Stimulated activated CD8-positive, alpha-beta memory T cell treated with anti-CD3 and anti-CD28 coated beads, Interleukin-7, amount 100 ng/mL, for 48 hours (primary cell): ENCODE measurements at regions not wholly inside any gene's neighbourhood (a gene's known extent, or its start where the extent isn't known, plus 50 kb on each side); places are given as distances from the start of the nearest gene placed in this dataset.

Source experiments
- DNase-seq, 2 donors: peaks; one replicate each; pipeline ENCODE4 v3.0.0-alpha.2; 2020; ENCODE audit warnings: low read depth in 1 of 2; ENCODE audit errors: extremely low read depth in 1 of 2

DNA sequence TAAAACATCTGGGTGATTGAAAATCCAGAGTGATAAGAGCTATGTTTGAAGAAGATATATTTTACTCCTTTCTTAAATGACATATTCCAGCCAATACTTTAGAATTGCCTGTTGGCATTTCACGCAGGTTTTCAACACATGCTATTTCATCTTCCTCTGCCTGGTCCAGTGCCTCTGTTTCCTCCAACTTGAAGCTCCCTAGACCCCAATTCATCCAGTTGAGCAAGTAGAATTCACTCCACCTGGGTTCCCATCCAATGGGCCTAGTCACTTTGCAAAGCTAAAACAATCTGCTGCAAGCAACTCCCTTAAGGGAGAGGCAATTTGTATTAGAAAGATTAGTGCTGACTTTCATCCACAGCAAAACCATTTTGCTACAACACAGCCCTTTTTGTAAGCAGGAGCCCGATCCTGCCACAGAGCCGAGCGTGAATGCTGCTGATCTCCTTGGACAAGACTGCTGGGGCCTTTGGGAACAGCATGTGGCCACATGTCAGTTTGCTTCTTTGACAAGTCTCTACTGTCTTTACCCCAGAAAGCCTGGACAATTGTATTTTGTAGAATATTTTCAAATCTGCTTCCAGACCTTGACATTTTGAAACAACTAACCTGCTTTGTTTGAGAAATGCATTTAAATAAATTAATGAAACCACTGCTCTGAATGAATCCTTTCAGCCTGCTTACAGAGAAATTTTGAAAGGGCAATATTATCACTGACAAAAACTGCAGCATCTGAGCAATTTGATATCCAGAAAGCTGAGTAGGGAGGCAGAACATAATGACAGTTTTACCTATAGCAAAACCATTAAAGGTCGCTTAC is 259.1 kb downstream of the TDRD15 start:
- DNase-seq, result no peak

- no peak for DNase-seq
Observed at GRCh38 chr2:21386666-21387065, 262.9 kb downstream of the TDRD15 start.

- no peak for DNase-seq
Observed at GRCh38 chr2:21392649-21393048, 268.9 kb downstream of the TDRD15 start.

- DNase-seq, result no peak
Observed at GRCh38 chr2:21393173-21393572, 269.4 kb downstream of the TDRD15 start.

DNA sequence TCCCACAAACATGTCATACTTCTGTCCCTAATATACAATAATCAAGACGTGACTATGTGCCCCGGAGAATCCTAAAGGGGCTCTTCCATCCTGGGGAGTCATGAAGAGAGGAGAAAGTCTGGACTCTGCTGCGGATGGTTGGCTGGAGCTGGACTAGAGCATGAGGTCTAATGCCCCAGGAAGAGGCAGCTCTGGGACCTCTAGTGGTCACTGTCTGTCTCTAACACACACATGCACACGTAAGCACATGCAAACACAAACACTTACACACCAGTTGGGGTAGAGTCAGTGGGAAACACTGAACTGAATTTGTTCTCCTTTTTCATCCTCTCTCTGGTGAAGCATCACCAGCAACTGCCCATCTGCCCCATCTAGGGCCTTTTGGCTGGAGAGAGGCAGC is 271.6 kb downstream of the TDRD15 start:
- no peak for DNase-seq

DNA sequence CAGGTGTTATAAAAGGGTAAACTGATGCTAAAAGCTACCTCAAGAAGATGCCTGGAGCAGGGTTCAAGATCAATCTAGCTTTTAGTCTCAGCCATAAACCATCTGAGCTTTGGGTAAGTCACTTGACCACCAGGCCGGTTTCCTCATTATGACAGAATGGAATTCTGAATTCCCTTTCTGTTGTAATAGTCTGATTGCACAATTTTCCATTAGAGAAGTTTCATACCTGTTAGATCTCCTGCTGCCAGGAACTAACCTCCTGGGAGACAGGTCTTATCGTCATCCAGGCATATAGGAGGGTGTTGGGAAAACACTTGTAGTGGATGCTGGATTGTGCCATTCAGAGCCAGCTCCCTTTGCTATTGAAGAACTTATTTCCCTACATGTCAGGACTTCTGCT is 272.5 kb downstream of the TDRD15 start:
- no peak for DNase-seq

GRCh38 chr2:21401022-21401698 is 277.4 kb downstream of the TDRD15 start:
- DNase-seq, result no peak

DNA sequence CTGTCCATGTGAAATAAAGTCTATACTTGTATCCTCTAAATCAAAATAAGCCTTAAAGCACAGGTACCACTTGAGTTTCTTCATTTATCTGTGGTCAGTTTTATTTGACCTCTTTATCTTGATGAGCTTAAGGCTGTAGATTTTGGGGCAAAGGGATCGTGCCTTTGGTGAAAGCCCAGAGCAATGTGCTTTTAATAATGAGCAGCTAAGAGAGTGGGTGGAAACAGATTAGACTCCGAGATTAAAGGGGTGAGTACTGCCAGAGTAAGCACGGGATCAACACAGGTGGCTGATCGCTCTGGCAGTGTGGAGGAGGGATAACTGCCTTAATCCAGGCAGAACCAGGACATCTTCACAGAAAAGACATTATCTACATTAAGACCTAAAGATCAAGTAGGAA is 280.4 kb downstream of the TDRD15 start:
- DNase-seq, result no peak

- no peak for DNase-seq
Observed at GRCh38 chr2:21404827-21405625, 281.3 kb downstream of the TDRD15 start.

DNA sequence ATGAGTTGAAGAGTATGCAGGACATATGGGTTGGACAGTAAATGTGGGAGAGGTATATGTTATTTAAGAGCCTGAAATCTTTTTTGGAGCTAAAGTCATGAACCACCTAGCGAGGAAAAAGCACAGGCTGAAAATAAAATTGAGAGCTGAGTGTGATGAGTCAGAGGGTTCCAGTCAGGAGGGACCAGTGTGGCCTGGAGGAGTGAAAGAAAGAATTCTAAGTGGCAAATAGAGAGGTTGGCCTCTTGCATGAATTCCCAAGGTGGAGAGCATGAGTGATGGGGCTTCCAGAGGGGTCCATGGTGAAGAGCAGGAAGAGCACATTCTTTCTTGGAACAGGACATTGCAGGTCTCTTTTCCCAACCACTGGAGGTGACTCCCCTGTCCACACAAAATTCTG is 282.6 kb downstream of the TDRD15 start:
- no peak for DNase-seq

- no peak for DNase-seq
Observed at GRCh38 chr2:21406911-21407310, 283.1 kb downstream of the TDRD15 start.

DNA sequence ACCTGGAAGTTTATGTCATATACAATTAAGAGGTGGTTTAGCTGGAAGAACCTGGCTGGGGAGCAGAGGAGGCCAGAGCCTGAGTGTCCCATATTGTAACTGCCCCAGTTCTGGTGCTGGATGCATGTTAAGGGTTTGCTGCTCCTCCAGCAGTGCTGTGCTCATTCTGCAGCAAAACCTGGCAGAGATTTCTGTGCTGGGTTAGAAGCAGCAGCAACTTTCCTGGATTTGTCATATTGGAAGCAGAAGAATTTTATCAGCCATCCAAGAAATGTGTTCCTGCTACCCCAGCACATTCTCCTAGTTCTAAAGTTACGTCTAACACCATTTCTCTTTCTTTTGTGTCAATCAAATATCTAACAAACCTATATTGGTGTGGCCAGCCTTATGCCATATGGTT is 284.1 kb downstream of the TDRD15 start:
- no peak for DNase-seq

DNA sequence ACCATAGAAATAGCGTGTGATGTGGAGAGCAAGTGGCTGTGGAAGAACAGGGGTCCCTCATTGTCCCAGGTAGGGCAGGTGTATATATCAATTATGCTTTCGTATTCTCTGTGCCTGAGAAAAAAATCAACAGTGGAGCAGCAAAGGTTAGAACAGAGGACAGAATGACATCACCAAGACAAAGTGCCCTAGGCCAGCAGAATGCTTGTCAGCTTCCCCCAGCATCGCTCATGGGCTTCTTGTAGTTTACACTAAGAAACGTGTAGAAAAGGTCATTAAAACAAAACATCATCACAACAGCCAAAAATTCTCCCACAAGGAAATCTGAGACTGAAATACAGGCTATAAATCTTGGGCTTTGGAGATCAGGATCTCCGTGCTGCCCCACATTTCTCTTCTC is 288.0 kb downstream of the TDRD15 start:
- no peak for DNase-seq

- DNase-seq, result no peak
Observed at GRCh38 chr2:21412944-21413443, 289.2 kb downstream of the TDRD15 start.

- DNase-seq, result no peak
Observed at GRCh38 chr2:21415234-21415633, 291.5 kb downstream of the TDRD15 start.

DNA sequence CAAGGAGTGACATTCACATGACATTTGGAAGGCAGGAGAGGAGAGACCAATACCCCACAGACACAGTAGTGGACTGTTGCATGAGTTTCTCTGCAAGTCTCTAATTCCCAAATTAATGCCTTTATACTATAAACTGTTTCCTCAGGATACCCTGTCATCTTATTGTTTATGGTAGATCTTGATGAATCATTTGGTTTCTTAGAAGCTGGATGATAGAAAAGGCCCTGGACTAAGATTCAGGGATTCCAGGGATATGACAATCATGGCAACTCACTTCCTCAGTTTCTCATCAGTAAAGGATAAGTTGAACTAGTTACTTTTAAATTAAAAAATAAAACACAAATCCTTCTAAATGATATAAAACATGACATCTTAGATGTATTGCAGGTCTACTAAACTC is 292.5 kb downstream of the TDRD15 start:
- DNase-seq, result no peak

- DNase-seq, result no peak
Observed at GRCh38 chr2:21418456-21418855, 294.7 kb downstream of the TDRD15 start.

- DNase-seq, result no peak
Observed at GRCh38 chr2:21420553-21421335, 297.0 kb downstream of the TDRD15 start.

GRCh38 chr2:21422050-21422449 is 298.3 kb downstream of the TDRD15 start:
- DNase-seq, result no peak

DNA sequence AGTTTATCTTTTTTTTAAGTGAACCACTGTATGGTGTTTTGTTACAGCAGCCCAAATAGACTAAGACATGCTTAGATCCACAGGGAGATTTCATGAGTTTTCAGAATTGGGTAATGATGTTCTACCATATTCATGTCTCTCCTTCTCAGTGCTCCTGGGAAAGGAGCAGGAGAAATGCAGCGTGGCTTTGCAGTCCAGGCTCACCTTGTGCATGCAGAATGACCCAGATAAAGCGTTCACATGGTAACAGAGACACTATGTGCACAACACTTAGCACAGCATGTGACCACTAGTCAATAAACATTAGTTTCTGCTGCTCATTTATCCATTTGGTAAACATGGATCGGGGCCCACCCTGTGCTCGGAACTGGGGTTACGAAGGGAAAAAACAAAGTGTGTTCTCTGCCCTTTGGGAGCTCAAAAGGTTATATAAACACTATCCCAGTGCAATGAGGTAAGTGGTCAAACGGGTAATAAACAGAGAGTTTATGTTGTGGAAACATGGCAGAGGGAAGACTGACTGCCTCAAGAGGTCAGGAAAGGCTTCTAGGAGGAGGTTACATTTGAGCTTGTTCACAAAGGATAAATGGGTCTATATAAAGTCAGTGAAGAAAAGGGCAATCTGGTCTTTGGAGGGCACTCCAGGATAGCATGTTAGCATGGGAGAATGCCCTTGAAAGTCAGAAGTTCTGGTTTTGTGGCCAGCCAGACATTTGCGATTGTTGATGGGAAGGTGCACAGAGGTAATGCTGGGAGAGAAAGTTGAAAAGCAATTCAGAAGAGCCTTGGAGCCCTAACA is 299.2 kb downstream of the TDRD15 start:
- DNase-seq, result no peak
